Neuronal stem cell (in vitro differentiated cells): ENCODE measurements at regions not wholly inside any gene's neighbourhood (a gene's known extent, or its start where the extent isn't known, plus 50 kb on each side); places are given as distances from the start of the nearest gene placed in this dataset.

ENCODE experiments used
- DNase-seq: peaks from one replicate; pipeline ENCODE4 v3.0.0-alpha.2; 2013; ENCODE audit warnings: low spot score
- H2AFZ ChIP-seq: one replicate; pipeline ENCODE4 v1.6.1; 2013; ENCODE audit warnings: mild to moderate bottlenecking, low read length, inconsistent platforms
- H2AK5ac ChIP-seq: 2 replicates; pipeline ENCODE4 v1.6.1; 2013; ENCODE audit warnings: low read depth, mild to moderate bottlenecking, inconsistent platforms, low read length, moderate library complexity, mixed read lengths
- H2BK120ac ChIP-seq: 2 replicates; pipeline ENCODE4 v1.6.1; 2013; ENCODE audit warnings: low read depth, mild to moderate bottlenecking, inconsistent platforms, low read length, moderate library complexity, mixed read lengths
- H2BK12ac ChIP-seq: one replicate; pipeline ENCODE4 v1.6.1; 2013; ENCODE audit warnings: low read length, inconsistent platforms
- H2BK15ac ChIP-seq: 2 replicates; pipeline ENCODE4 v1.6.1; 2013; ENCODE audit warnings: mild to moderate bottlenecking, low read length, inconsistent platforms, mixed read lengths
- H2BK5ac ChIP-seq: one replicate; pipeline ENCODE4 v1.6.1; 2013; ENCODE audit warnings: inconsistent platforms, mild to moderate bottlenecking, low read length, moderate library complexity
- H3K14ac ChIP-seq: one replicate; pipeline ENCODE4 v1.6.1; 2013; ENCODE audit warnings: low read length, inconsistent platforms
- H3K18ac ChIP-seq: 2 replicates; pipeline ENCODE4 v1.6.1; 2013; ENCODE audit warnings: low read length, inconsistent platforms
- H3K23ac ChIP-seq: 2 replicates; pipeline ENCODE4 v1.6.1; 2013; ENCODE audit warnings: low read depth, mild to moderate bottlenecking, mixed read lengths, low read length, inconsistent platforms; ENCODE audit not compliant: poor library complexity
- H3K27ac ChIP-seq: replicated peaks from 3 replicates; pipeline ENCODE4 v1.5.1; 2013; ENCODE audit warnings: low read length, inconsistent platforms
- H3K27me3 ChIP-seq, 3 experiments: 2 replicates each; pipeline ENCODE4 v1.6.1; 2013; ENCODE audit warnings: low read length in 3 of 3, mild to moderate bottlenecking in 2 of 3, inconsistent platforms in 1 of 3, low read depth in 1 of 3, mixed read lengths in 1 of 3, moderate library complexity in 1 of 3; ENCODE audit not compliant: control insufficient read depth in 3 of 3, insufficient read depth in 3 of 3
- H3K36me3 ChIP-seq, 2 donors: replicated peaks in 1 of 2; 2 replicates each; pipeline ENCODE4 v1.6.1; 2013; ENCODE audit warnings: low read length in 2 of 2; ENCODE audit not compliant: control insufficient read depth in 2 of 2, insufficient read depth in 2 of 2
- H3K4ac ChIP-seq: 2 replicates; pipeline ENCODE4 v1.6.1; 2013; ENCODE audit warnings: inconsistent platforms, mild to moderate bottlenecking, low read length, moderate library complexity
- H3K4me1 ChIP-seq, 2 donors: 1 replicate in 1 of 2; 2 replicates in 1 of 2; pipeline ENCODE4 v1.6.1; 2013; ENCODE audit warnings: low read length in 2 of 2, low read depth in 1 of 2; ENCODE audit not compliant: control insufficient read depth in 2 of 2, insufficient read depth in 1 of 2
- H3K4me2 ChIP-seq: one replicate; pipeline ENCODE4 v1.6.1; 2013; ENCODE audit warnings: mild to moderate bottlenecking, low read length, inconsistent platforms; ENCODE audit not compliant: insufficient read depth, poor library complexity, severe bottlenecking
- H3K4me3 ChIP-seq, 2 donors: 2 replicates each; pipeline ENCODE4 v1.5.1; 2013; ENCODE audit warnings: low read length in 2 of 2, mild to moderate bottlenecking in 2 of 2, inconsistent platforms in 1 of 2, moderate library complexity in 1 of 2
- H3K79me1 ChIP-seq: one replicate; pipeline ENCODE4 v1.6.1; 2013; ENCODE audit warnings: low read depth, mild to moderate bottlenecking, inconsistent platforms, low read length, moderate library complexity
- H3K9ac ChIP-seq: one replicate; pipeline ENCODE4 v1.6.1; 2013; ENCODE audit warnings: mild to moderate bottlenecking, low read depth, low read length, inconsistent platforms; ENCODE audit not compliant: poor library complexity
- H3K9me3 ChIP-seq, 2 donors: replicated peaks in 1 of 2; 2 replicates each; pipeline versions ENCODE3 to v1.6.1; 2013; ENCODE audit warnings: low read length in 2 of 2, mild to moderate bottlenecking in 2 of 2, inconsistent platforms in 1 of 2, low read depth in 1 of 2, mixed read lengths in 1 of 2, moderate library complexity in 1 of 2; ENCODE audit not compliant: control insufficient read depth in 2 of 2, insufficient read depth in 1 of 2
- H4K8ac ChIP-seq: one replicate; pipeline ENCODE4 v1.6.1; 2013; ENCODE audit warnings: low read depth, mild to moderate bottlenecking, inconsistent platforms, low read length, moderate library complexity
- H4K91ac ChIP-seq: one replicate; pipeline ENCODE4 v1.6.1; 2013; ENCODE audit warnings: low read length, low read depth, mild to moderate bottlenecking, inconsistent platforms; ENCODE audit not compliant: poor library complexity
- WGBS, 2 donors: extraction: QIAGEN DNeasy Blood & Tissue Kit; methylation state at CpG; one replicate each; pipeline ENCODE4 v1.1.7; 2013; ENCODE audit warnings: missing lambda C conversion rate in 2 of 2, mixed read lengths in 1 of 2; ENCODE audit not compliant: insufficient read length in 2 of 2, insufficient replicate concordance in 1 of 2; ENCODE audit errors: extremely low coverage in 2 of 2; 5-methylcytosine and 5-hydroxymethylcytosine counted together

DNA sequence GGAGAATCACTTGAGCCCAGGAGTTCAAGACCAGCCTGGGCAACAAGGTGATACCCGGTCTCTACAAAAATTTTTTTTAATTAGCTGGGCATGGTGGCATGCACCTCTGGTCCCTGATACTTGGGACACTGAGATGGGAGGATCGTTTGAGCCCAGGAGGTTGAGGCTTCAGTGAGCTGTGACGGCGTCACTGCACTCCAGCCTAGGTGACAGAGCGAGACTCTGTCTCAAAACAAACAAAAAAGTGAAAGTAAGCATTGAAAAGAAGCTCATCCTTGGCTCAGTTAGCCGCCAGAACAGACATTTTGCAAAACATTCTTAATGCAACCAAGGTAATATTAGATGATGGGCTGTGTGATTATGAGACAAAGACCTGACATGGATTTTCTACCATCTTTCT, 223.3 kb upstream of the VCX3A start:
- Histone ChIP-seq H3K9me3 (no peaks in the 10 kb centered on the region), H3K4ac (no peak overlapping the region), H3K18ac (no peak overlapping the region), H2BK15ac (no peak overlapping the region), H2BK12ac (no peak overlapping the region), H2AFZ (no peak overlapping the region), H3K27me3 (no peaks in the 10 kb centered on the region), H3K36me3 (no peaks in the 10 kb centered on the region), H3K14ac (no peak overlapping the region), H4K91ac (no peak overlapping the region), H3K9ac (no peak overlapping the region), H2BK5ac (no peak overlapping the region), H4K8ac (no peak overlapping the region), H3K23ac (no peak overlapping the region), H3K4me2 (no peak overlapping the region), H3K79me1 (no peaks in the 10 kb centered on the region), H2BK120ac (no peak overlapping the region), H3K27ac (no peak overlapping the region), H2AK5ac (no peak overlapping the region), H3K4me1 (no peaks in the 10 kb centered on the region), H3K4me3 (no peak overlapping the region)
- no CpG with 5 or more reads among the region's 6 CpGs for WGBS, 2 donors
- no peak for DNase-seq

- Histone ChIP-seq H3K79me1 (no peaks in the 10 kb centered on the region), H3K4me1 (no peaks in the 10 kb centered on the region), H3K23ac (no peak overlapping the region), H3K4me3 (no peak overlapping the region), H3K14ac (no peak overlapping the region), H4K91ac (no peak overlapping the region), H3K9me3 (no peaks in the 10 kb centered on the region), H3K27ac (no peak overlapping the region), H2AFZ (no peak overlapping the region), H2BK12ac (no peak overlapping the region), H3K36me3 (no peaks in the 10 kb centered on the region), H3K4me2 (no peak overlapping the region), H2BK15ac (no peak overlapping the region), H3K9ac (no peak overlapping the region), H2BK5ac (no peak overlapping the region), H3K18ac (no peak overlapping the region), H4K8ac (no peak overlapping the region), H2AK5ac (no peak overlapping the region), H2BK120ac (no peak overlapping the region), H3K4ac (no peak overlapping the region), H3K27me3 (no peaks in the 10 kb centered on the region)
- WGBS, 2 donors, result no CpG with 5 or more reads among the region's 6 CpGs
- no peak for DNase-seq
Observed at GRCh38 chrX:6757631-6758030, 222.7 kb upstream of the VCX3A start.

GRCh38 chrX:6748595-6748994, 213.7 kb upstream of the VCX3A start:
- Histone ChIP-seq H3K27me3 (no peaks in the 10 kb centered on the region), H3K4me3 (no peak overlapping the region), H3K18ac (no peak overlapping the region), H2AFZ (no peak overlapping the region), H3K36me3 (no peaks in the 10 kb centered on the region), H3K9ac (no peak overlapping the region), H3K14ac (no peak overlapping the region), H3K4me1 (no peaks in the 10 kb centered on the region), H3K4ac (no peak overlapping the region), H4K91ac (no peak overlapping the region), H2BK12ac (no peak overlapping the region), H3K9me3 (no peaks in the 10 kb centered on the region), H2AK5ac (no peak overlapping the region), H2BK5ac (no peak overlapping the region), H3K27ac (no peak overlapping the region), H2BK15ac (no peak overlapping the region), H3K79me1 (no peaks in the 10 kb centered on the region), H3K23ac (no peak overlapping the region), H3K4me2 (no peak overlapping the region), H4K8ac (no peak overlapping the region), H2BK120ac (no peak overlapping the region)
- DNase-seq, result no peak
- WGBS, 2 donors, result no CpG with 5 or more reads among the region's 3 CpGs

DNA sequence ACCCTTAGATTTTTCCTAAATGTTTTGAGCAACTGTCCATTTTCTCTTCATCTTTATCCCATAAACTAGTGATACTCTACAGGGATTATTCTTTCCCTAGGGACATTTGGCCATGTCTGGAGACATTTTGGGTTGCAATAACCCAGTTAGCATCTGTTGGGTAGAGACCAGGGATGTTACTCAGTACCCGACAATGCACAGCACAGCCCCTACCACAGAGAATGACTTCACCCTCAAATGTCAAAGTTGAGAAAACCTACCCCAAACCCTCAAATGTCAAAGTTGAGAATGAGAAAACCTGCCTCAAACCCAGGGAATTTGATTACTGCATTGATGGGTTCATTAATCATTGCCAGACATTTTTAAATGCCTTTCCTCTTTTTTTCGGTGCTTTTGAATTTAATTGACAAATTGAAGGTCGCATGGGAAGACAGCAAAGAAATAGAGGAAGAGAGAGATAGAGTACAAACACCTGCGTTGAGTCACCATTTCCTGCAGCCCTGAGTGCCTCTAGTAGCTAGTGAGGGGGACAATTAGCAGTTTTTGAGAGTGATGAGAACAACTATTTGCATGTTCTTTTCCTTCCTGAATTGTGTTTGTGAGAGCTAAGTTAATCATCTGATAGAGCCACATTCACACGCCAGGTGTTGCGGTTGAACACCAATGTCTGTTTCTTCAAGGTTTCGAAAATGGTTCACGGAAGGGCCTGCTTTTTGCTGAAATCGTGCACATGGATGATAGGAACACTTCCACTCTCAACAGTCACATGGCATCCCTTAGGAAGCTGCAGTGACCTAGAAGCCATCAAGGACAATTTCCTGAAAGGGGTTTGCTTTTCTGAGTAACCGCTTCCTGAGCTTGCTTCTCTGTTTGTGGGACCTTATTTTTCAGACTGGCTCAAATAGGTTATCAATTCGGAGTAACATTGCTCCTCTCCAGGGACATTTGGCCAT, 203.9 kb upstream of the VCX3A start:
- no peak overlapping the region for H2BK120ac ChIP-seq
- no peaks in the 10 kb centered on the region for H3K9me3 ChIP-seq
- no peak overlapping the region for H3K4me3 ChIP-seq
- no peak overlapping the region for H3K27ac ChIP-seq
- no peak overlapping the region for H2AK5ac ChIP-seq
- H3K36me3 ChIP-seq, result no peaks in the 10 kb centered on the region
- H3K14ac ChIP-seq, result no peak overlapping the region
- H3K79me1 ChIP-seq, result no peaks in the 10 kb centered on the region
- WGBS, 2 donors, result no CpG with 5 or more reads among the region's 11 CpGs
- no peak overlapping the region for H3K4ac ChIP-seq
- no peak overlapping the region for H2AFZ ChIP-seq
- no peak overlapping the region for H3K9ac ChIP-seq
- no peak for DNase-seq
- H3K4me2 ChIP-seq, result no peak overlapping the region
- no peaks in the 10 kb centered on the region for H3K4me1 ChIP-seq
- no peak overlapping the region for H4K91ac ChIP-seq
- no peaks in the 10 kb centered on the region for H3K27me3 ChIP-seq
- no peak overlapping the region for H2BK12ac ChIP-seq
- no peak overlapping the region for H2BK15ac ChIP-seq
- no peak overlapping the region for H3K23ac ChIP-seq
- H3K18ac ChIP-seq, result no peak overlapping the region
- no peak overlapping the region for H4K8ac ChIP-seq
- H2BK5ac ChIP-seq, result no peak overlapping the region
